Dermis microvascular lymphatic vessel endothelial cell (primary cell): ENCODE measurements at regions not wholly inside any gene's neighbourhood (a gene's known extent, or its start where the extent isn't known, plus 50 kb on each side); places are given as distances from the start of the nearest gene placed in this dataset.
"Not testable (repeated sequence)": the region's sequence is repeated elsewhere in the genome, so short reads cannot be mapped to it uniquely, and the experiment has no call there.

Experiments used
- DNase-seq, 2 donors: peaks; one replicate each; pipeline versions ENCODE4 v3.0.0 to v3.0.0-alpha.2; 2010; ENCODE audit warnings: low read depth in 2 of 2

DNA sequence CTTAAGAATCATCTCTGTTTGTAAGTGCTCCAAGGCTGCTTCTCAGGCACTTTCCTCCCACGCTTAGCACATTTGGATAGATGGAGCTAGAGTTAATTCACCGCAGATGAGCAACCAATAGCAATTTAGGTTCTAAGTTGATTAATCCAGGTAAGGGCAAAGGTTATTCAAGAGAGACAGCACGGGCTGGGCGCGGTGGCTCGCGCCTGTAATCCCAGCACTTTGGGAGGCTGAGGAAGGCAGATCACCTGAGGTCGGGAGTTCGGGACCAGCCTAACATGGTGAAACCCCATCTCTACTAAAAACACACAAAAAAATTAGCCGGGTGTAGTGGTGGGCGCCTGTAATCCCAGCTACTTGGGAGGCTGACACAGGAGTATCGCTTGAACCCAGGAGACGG is 54.5 kb upstream of the UNC13C start:
- DNase-seq = not testable (repeated sequence)

DNA sequence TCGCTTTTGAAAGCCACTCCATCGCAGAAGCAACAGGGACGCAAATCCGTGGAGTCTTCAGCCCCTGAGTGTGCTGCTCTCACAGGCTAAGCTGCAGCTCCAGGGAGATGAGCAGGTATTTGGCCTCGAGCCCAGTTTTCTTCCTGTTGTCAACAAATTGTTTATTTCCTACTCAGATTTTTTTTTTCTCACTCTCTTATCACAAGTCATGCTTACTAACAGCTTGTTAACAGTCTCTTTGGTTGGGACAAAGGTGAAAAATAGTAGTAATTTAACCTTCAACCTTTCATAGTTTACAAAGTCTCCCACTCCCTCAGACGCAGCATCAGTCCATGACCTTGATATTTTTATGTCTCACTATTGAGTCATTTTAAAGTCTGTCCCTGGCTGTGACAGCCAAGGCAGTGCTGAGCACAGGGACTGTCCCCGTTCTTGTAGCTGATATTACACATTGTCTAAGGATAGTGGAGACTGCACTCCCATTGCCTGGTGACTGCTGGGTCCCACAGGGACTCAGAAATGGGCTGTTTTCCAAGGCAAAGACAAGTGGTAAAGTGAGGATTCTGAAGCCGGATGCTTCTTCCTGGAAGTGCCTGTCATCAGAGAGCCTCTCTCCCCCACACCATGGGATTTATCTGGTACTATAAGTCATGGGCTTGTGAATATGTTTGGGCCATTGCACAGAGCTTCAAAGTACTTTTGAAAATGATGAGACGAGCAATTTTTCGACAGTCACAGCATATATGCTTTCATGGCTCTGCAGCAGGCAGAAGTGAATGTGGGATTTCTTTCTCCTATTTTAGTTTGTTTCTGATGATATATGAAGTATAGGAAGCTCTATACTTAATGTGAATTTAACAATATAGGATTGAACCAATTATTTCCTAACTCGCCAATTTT is 59.8 kb upstream of the UNC13C start:
- DNase-seq = no peak

DNA sequence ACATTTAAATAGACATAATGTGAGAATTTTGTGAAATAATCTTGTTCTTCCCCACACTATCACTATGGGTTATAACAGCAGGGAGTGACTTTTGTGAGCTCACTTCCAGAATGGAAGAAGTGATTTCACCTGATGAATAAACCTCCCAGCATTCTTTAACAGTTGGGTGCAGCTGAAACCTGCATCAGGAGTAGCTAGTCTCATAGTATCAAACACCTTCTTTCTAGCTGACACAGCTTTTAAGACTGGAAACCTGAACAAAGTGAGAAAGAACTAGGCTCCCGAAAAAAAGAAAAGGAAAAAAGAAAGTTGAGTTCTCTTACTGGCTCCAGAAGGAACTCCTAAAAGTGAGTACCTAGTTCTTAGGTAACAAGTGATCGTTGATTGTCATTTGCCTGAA is 61.1 kb upstream of the UNC13C start:
- DNase-seq = no peak

DNA sequence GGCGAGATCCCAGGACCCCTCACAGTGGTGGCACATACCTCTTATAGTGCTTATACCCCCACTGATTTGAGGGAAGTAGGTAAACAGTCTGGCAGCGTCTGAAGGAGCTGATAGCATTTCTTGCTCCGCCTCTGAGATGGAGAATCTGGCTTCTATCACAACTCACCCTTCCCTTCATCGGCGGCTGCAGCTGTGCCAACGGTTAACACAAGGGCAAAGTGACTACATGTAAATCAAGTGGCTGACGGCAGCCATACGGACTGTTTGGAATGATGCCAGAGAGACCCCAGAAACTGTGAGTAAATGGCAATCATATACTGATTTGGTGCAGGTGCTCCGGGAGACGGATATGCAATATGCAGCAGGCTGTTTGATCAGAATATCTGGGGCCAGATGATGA is 66.8 kb upstream of the UNC13C start:
- no peak for DNase-seq

DNA sequence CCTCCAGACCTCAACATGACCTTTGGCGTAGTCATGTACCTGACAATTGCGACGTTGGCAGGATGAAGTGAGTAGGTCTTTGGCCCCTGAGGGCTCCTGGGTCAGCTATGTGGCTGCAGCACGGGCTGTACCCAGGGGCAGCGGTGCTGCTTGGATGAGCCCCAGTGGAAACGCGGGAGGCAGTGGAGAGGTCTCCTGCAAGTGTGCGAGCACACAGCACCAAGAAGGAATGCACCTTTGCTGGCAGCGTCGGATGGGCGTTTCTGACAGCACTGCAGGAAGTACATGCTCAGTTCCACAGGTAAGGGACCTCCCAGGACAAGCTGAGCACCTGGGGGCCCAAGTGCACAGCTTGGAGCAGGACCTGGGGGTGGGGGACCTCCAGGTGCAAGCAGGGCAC is 67.4 kb upstream of the UNC13C start:
- DNase-seq = no peak

DNA sequence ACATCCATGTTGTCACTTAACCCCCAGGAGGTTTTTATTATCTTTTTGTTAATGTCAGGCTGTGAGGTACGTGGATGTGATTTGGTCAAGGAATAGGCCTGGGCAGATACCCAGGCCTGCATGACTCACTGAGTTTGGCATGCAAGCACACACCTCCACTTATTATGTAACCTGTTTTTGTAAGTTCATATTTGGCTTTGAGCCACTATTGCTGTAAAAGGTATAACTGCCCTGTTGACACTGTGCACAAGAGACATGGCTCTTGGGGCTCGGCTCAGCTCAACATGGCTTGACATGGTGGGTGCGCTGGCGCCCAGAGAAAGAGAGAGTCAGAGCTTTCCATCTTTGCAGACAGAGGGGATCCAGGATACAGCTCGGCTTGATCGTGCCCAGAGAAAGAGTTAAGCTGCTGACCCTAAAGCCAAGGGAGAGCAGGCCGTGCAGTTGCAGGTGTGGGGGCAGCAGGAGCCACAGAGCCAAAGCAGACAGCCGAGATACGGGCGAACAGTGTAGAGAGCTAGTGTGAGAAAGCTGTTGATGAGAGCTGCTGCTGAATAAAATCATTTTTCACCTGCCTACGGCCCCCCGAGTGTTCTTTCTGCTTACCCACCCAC is 67.9 kb upstream of the UNC13C start:
- no peak for DNase-seq

DNA sequence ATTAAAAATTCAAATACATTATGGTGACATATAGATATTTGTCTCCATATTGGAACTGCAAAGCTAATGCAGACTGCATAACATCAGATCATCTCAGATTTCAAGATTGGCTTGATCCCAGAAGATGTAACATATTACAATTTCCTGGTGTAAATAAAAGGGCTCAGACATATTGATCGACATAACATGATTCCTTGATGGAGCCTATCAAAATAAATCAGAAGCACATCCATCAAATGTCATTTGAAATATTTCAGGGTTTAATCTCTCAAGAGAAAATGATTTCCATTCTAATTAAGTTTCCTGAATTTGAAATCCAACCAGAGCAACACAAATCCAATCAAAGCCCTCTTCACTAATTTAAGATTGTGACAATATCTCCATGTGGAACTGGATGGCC is 75.1 kb upstream of the UNC13C start:
- DNase-seq = no peak

DNA sequence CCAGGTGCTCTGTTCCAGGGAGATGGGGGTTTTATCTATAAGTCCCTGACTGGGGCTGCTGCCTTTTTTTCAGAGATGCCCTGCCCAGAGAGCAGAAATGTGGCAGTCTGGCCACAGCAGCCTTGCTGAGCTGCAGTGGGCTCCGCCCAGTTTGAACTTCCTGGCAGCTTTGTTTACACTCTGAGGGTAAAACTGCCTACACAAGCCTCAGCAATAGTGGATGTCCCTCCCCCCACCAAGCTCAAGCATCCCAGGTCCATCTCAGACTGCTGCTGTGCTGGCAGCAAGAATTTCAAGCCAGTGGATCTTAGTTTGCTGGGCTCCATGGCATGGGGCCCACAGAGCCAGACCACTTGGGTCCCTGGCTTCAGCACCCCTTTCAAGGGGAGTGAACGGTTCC is 84.8 kb upstream of the UNC13C start:
- not testable (repeated sequence) for DNase-seq

DNA sequence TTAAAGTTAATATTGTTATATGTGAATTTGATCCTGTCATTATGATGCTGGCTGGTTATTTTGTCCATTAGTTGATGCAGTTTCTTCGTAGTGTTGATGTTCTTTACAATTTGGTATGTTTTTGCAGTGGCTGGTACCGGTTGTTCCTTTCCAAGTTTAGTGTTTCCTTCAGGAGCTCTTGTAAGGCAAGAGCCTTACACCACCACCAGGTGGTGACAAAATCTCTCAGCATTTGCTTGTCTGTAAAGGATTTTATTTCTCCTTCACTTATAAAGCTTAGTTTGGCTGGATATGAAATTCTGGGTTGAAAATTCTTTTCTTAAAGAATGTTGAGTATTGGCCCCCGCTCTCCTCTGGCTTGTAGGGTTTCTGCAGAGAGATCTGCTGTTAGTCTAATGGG is 86.4 kb upstream of the UNC13C start:
- not testable (repeated sequence) for DNase-seq

DNA sequence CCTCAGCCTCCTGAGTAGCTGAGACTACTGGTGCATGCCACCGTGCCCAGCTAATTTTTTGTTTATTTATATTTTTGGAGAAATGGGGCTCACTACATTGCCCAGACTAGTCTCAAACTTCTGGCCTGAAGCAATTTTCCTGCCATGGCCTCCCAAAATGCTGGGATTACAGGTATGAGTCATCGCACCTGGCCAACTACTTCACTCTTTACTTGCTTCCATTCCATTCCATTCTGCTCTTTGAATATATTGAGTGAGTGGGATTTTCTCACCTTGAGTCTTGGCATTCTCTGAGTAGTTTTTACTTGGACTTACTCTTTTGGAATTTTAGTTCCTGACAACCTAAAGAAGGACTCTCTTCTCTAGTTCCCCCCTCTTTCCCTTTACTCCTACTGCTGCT is 93.8 kb upstream of the UNC13C start:
- DNase-seq = no peak

DNA sequence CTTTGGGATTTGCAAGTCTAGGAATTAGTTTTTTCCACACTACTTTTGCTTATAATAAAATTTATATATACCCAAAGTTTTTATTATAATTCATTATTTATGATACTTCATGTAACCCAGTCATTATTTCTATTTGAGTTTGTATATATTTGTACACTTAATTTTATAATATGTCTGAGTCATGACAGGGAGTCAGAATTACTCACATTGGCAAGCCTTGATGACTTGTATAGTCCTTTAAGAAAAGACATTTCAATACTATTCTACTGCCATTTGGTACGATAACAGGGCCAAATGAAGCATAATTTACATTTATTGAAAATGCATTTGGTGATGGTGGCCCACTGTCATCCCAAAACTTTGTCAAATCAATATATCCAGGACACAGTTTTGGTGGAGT is 95.9 kb upstream of the UNC13C start:
- DNase-seq = no peak

DNA sequence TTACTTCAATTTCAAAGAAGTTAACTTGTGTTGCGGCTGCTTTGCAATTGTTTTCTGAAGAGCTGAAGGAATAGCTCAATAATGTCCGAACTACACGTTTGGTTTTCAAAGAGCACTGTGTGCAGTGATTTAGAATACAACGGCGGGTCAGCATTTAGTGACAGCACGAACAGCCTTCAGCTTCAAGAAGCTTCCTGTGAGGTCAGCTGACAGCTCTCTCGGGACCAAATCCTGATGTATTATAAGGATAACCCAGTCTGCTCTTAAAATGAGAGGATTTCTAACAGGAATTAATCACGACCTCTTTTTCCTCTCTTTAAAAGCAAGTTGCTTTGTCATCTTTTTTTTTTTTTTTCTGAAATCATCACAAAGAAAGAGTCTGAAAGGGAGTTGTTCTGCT is 97.9 kb upstream of the UNC13C start:
- no peak for DNase-seq

DNA sequence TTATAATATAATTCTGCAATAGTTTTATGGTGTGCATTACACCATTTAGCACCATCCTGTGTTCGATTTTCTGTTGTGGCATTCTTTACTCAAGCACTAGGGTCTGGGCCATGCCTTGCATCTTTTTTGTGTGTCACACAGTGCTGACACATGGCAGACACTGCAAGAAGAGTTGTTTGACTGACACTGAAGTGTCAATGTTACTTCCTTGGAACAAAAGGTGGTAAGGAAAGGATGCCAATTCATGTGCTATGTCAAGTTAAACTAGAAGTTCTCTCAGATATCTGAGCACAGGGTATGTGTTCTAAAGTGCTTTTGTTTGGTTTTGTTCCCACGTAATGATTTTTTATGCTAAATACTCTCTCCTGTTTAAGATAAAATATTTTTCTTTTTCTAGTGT is 102.5 kb upstream of the UNC13C start:
- no peak for DNase-seq

DNA sequence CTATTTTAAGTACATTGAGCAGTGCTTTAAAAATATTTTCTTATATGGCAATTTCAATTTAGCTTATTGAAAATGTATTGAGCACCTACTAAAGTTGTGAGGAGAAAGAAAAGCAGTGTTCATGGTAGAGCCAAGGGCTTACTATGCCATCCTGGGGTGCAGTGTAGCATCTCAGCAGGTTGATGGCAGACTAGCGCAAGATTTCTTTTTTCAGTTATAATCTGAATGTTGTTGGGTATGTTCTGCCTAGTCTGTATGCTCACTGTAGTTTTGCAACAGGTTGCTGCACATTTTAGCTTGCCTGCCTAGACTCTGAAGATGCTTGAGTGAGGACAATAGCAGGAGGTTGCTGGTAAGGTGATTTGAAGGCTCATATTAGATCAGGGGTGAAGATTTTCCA is 103.1 kb upstream of the UNC13C start:
- DNase-seq = no peak

DNA sequence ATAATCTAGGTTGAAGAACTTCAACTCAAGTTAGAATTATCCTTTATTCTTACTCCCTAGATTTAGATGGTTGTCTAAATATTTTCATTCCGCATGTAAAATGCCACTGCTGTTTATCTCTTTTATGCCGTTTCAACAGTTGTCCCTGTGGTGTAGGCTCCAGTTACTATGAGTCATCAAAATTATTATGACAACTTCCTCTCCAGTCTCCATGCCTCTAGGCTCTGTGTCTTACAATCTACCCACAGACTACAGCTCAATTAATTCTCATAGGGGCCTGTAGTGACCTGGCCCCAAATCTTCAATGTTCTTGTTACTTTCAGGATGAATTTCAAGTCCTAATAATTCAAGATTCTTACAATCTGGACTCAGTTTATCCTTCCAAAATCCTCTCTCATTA is 105.8 kb upstream of the UNC13C start:
- DNase-seq = no peak

DNA sequence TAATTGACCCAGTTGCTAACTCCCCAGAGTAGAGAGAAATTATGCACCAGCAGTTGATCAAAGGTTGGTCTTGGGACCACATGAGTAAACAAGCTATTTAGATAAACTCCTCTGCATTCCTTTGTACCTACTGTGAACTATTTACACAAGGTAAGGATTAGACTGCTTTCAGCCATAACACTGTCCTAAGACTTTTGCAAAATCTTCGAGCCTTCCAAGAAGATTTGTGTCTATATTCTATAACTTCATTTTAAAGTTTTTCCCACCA is 108.5 kb upstream of the UNC13C start:
- DNase-seq = no peak

DNA sequence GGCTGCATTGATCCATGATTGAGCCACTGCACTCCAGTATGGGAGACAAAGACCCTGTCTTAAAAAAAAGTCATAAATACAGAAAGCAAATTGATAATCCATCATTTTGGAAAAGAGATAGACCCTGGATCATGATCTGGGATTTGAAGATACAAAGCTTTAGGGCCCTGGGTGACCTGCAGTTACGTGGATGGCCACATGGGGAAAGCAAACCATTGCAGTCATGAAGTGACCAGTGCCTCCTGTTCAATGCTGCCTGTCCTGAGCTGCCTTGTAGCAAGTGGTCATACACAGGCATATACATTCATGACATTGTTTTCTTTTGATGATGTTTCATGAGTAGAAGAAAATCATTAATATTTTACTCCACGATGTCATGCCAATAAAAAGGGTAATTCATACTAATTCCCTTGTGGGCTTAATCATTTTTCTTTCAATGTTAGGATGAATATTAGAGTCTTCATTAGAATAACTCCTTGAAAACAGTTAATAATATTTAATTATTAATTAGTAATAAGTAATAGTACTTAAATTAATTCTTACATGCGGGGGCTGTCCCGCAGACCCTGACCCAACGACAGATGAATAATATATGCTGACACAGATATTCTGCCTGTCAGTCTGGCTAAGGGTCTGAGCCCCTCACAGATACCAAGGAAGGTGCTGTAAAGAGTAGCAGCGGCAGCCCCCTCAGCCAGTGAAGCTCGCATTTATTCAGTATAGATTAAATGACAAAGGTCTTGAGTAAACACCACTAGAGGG is 109.0 kb upstream of the UNC13C start:
- no peak for DNase-seq

DNA sequence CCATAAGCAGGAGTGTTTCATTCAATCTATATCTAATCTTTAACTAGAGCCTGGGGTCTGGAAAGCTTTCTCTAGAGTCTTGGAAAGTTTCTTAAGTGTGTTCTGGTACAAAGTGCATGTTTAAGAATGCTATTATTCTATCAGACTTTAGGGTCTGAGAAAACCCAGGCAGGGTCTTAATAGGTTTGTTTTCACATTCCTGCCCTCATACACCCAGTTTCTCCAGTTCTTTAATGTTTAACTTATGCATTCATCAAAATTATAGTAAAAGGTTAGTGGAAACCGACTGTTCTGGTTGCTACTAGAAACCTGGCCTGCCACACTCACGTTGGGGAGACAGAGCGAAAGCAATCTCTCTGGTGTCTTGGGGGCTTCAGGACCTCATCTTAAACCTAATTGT is 102.9 kb upstream of the WDR72 start:
- no peak for DNase-seq

DNA sequence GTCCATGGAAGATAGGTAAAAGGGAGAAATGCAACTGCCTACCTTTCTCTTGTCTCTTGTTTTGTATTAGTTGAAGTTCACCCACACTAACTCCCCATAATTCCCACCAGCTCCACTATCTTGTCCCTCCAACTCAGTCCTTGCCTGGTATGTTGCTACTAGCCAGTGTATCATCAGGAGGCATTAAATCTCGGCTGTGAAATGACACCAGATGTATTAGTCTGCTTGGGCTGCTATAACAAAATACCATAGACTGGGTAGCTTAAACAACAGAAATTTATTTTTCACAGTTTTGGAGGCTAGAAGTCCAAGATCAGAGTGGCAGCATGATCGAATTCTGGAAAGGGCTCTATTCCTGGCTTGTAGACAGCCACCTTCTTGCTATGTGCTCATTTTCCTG is 102.3 kb upstream of the WDR72 start:
- DNase-seq = no peak

DNA sequence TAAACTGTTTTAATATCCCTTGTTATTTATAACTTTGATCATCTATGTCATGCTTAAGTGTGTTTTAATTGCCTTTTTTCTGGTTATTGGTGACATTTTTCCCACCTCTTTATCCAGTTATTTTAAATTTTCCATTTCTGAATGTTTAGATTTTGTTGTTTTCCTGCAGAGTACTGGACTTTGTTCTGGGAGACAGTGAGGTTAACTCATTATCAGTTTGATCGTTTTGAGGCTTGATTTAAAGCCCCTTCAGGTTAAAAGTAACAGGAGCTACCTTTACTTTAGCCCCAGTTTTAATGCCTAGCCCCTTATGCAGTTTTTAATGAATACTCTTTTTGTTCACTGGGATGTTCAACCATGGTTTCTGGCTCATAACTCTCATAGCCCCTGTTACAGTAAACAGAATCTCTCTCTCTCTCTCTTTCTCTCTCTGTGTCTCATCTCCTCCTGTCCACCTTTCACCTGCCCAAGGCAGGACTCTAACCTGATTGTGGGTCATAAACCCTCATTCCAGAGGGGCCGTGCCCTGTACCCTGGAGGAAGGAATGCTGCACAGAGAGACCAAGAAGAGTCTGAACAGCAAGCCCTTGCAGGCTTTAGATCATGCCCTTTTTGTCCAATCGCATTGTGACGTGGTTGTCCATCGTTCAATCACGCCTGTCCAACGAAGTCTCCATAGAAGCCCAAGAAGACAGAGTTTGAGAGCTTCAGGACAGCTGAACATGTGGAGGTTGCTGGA is 91.8 kb upstream of the WDR72 start:
- no peak for DNase-seq

DNA sequence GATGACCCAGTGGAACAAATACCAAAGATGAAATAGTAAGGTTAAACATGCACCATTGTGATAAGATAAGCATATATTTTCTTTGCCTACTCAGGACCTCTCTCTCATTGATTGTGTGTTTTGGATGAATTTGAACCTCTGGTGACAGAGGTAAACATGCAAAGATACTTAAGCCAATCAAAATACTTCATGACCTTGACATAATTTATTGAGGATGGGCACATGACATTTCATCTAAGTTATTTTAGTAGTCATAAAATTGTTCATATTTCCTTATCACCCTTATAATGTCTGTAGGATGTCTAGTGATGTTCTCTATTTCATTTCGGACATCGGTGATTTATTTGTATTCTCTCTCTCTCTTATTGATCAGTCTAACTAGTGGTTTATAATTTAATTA is 88.3 kb upstream of the WDR72 start:
- no peak for DNase-seq

DNA sequence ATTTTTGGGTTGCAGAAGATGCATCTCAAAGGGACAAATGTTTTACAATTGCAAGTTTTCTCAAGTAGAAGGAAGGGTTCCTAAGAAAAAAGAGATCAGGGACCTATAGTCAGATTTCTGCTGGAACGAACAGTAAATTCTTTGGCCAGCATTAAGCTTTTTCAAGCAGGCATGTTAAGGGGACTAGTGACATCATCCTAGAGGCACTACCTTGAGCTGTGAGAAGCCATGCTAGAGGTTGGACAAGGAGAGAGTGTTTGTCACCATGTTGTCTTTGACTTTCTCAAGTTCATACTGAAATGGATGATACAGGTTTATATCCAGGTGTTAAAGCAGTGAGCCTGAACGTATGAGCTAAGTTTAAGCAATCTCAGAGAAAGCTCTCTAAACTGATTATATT is 85.2 kb upstream of the WDR72 start:
- DNase-seq = no peak
